Adrenal gland (tissue), 9 donors: ENCODE measurements at regions not wholly inside any gene's neighbourhood (a gene's known extent, or its start where the extent isn't known, plus 50 kb on each side); places are given as distances from the start of the nearest gene placed in this dataset.
A peak's percentile ranks its signal among the peaks of the same experiment; 100 is the strongest.

Experiments
- DNase-seq, 7 donors: peaks; one replicate each; pipeline ENCODE4 v3.0.0-alpha.2; 2019 to 2020
- H3K27ac ChIP-seq, 5 donors: fragments of 200-600 bp; sonication (generic) in 4 of 5; 1 replicate in 3 of 5; 2 replicates in 2 of 5; pipeline versions ENCODE4 v1.5.1 to v1.8.0; 2016 to 2020; ENCODE audit warnings: mild to moderate bottlenecking in 1 of 5
- H3K27me3 ChIP-seq: fragments of 200-600 bp; 2 replicates; pipeline ENCODE4 v1.8.0; 2021
- H3K36me3 ChIP-seq, 2 donors: fragments of 200-600 bp; replicated peaks in 1 of 2; 1 replicate in 1 of 2; 2 replicates in 1 of 2; pipeline versions ENCODE4 v1.5.1 to v1.8.0; 2018 to 2022
- H3K4me1 ChIP-seq, 2 donors: fragments of 200-600 bp; replicated peaks in 1 of 2; 1 replicate in 1 of 2; 2 replicates in 1 of 2; pipeline versions ENCODE4 v1.5.1 to v1.8.0; 2018 to 2021
- H3K4me3 ChIP-seq, 4 donors: fragments of 200-600 bp; sonication (generic) in 3 of 4; one replicate each; pipeline ENCODE4 v1.5.1; 2016 to 2018
- H3K9me3 ChIP-seq, 3 donors: fragments of 200-600 bp; sonication (generic) in 1 of 3; replicated peaks in 1 of 3; 1 replicate in 2 of 3; 2 replicates in 1 of 3; pipeline versions ENCODE4 v1.5.1 to v1.8.0; 2016 to 2021
- POLR2A ChIP-seq, 2 donors: fragments of 450-650 bp; IDR thresholded peaks; one replicate each; pipeline ENCODE4 v1.6.1; 2017; ENCODE audit warnings: antibody characterized with exemption in 2 of 2, mild to moderate bottlenecking in 2 of 2, moderate library complexity in 1 of 2
- WGBS, 4 donors: extraction: QIAGEN DNeasy Blood & Tissue Kit in 2 of 4; methylation state at CpG; one replicate each; pipeline versions ENCODE4 v1.1.5 to v1.1.7; 2013 to 2017; 5-methylcytosine and 5-hydroxymethylcytosine counted together
- intact Hi-C, 2 donors: fragments of 100-400 bp; cut with DNase I; formaldehyde crosslinking; loops; one replicate each; pipeline versions ENCODE4 v1.14.1 to v1.15.0; 2022 to 2023
- TF ChIP-seq, protein P1 (sequence below), 6 experiments: fragments of 450-650 bp in 4 of 6; fragments of 200-600 bp in 2 of 6; sonication (generic) in 1 of 6; IDR thresholded peaks; 1 replicate in 5 of 6; 2 replicates in 1 of 6; pipeline versions ENCODE4 v1.5.1 to v1.8.0; 2016 to 2021; ENCODE audit warnings: antibody characterized with exemption in 6 of 6, mild to moderate bottlenecking in 2 of 6, moderate library complexity in 1 of 6
- donor health status: healthy with polysubstance abuse.
- donor health status: Bipolar disorder and iron deficiency.
- donor health status: DM: yes; HTN: yes; CAD: no.
- donor health status: DM: no; HTN: no; CAD: no.
- donor health status: DM: no; HTN: no; CAD: no.

DNA sequence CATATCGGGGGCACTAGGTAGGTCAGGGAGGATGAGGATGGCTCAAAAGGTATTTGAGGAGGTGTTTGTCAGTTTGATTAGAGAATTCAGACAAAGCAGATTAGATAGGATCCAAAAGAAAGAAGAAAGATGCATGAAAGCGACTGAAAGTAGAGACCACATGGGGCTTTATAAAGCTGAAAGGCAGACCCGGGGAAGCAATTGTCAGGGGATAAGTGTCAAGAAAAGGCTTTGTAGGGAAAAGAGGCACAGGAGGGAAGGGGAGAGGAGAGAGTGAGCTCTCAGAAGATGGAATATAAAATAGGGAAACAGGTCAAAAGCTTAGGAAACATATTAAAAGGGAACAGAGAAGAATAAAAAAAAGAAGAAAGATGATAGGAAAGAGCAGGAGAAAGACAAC lies 308.2 kb upstream of the RORA start:
- Histone ChIP-seq H3K27ac (no peak overlapping the region), H3K36me3 (no peaks in the 10 kb centered on the region), H3K9me3 (no peaks in the 10 kb centered on the region), H3K4me1 (no peaks in the 10 kb centered on the region), H3K27me3 (peaks cover 4% of the 10 kb centered on the region), H3K4me3 (no peak overlapping the region)
- no peak for DNase-seq
- TF ChIP-seq POLR2A (IDR thresholded peaks at IDR 0.05): no peak
- TF ChIP-seq, protein P1, sequence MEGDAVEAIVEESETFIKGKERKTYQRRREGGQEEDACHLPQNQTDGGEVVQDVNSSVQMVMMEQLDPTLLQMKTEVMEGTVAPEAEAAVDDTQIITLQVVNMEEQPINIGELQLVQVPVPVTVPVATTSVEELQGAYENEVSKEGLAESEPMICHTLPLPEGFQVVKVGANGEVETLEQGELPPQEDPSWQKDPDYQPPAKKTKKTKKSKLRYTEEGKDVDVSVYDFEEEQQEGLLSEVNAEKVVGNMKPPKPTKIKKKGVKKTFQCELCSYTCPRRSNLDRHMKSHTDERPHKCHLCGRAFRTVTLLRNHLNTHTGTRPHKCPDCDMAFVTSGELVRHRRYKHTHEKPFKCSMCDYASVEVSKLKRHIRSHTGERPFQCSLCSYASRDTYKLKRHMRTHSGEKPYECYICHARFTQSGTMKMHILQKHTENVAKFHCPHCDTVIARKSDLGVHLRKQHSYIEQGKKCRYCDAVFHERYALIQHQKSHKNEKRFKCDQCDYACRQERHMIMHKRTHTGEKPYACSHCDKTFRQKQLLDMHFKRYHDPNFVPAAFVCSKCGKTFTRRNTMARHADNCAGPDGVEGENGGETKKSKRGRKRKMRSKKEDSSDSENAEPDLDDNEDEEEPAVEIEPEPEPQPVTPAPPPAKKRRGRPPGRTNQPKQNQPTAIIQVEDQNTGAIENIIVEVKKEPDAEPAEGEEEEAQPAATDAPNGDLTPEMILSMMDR (IDR thresholded peaks at IDR 0.05): no peak
- intact Hi-C loops: no loop called here
- 58 to 65% (median 65%) methylated on average over 2 to 3 of the region's 3 CpGs for WGBS, 4 donors

DNA sequence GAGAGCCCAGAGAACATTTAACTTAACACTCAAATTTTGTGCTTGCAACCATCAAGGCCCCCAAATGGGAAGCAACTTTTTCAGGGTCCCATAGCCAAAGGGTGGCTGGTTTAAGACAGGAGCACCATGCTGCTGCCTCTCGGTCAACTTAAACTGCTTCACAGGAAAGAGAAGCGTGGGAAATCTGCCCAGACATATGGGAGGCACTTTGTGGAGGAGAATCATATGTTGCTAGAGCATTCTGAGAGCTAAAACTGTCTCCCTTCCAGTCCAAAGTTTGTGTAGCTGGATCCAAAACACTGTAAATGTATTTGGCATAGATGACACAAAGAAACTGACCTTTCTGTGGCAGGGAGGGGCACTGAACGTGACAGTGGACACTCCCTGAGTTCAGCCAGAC lies 305.9 kb upstream of the RORA start:
- no peak for DNase-seq
- no peak overlapping the region for H3K27ac ChIP-seq
- WGBS, 4 donors: 53 to 71% (median 60%) methylated on average over 3 of the region's 3 CpGs
- no peaks in the 10 kb centered on the region for H3K36me3 ChIP-seq
- no peaks in the 10 kb centered on the region for H3K4me1 ChIP-seq
- peaks cover 4% of the 10 kb centered on the region for H3K27me3 ChIP-seq
- H3K4me3 ChIP-seq: no peak overlapping the region
- intact Hi-C loops: no loop called here
- TF ChIP-seq, protein P1 (IDR thresholded peaks at IDR 0.05): no peak
- no peak for TF ChIP-seq POLR2A (IDR thresholded peaks at IDR 0.05)
- no peaks in the 10 kb centered on the region for H3K9me3 ChIP-seq

GRCh38 chr15:61530769-61531168 lies 301.7 kb upstream of the RORA start:
- H3K9me3 ChIP-seq: no peaks in the 10 kb centered on the region
- H3K27ac ChIP-seq: no peak overlapping the region
- WGBS, 4 donors: 67 to 83% (median 72%) methylated on average over 2 of the region's 2 CpGs
- DNase-seq: no peak
- no peak for TF ChIP-seq POLR2A (IDR thresholded peaks at IDR 0.05)
- TF ChIP-seq, protein P1 (IDR thresholded peaks at IDR 0.05): peak in 1 of 6 experiments; percentile 8
- H3K4me3 ChIP-seq: no peak overlapping the region
- H3K27me3 ChIP-seq: no peaks in the 10 kb centered on the region
- intact Hi-C loops: no loop called here
- no peaks in the 10 kb centered on the region for H3K36me3 ChIP-seq
- H3K4me1 ChIP-seq: no peaks in the 10 kb centered on the region

GRCh38 chr15:61528581-61528910 lies 299.4 kb upstream of the RORA start:
- Histone ChIP-seq H3K36me3 (no peaks in the 10 kb centered on the region), H3K9me3 (no peaks in the 10 kb centered on the region), H3K4me3 (no peak overlapping the region), H3K27me3 (no peaks in the 10 kb centered on the region), H3K27ac (no peak overlapping the region), H3K4me1 (no peaks in the 10 kb centered on the region)
- intact Hi-C loops: no loop called here
- no peak for TF ChIP-seq POLR2A (IDR thresholded peaks at IDR 0.05)
- TF ChIP-seq, protein P1 (IDR thresholded peaks at IDR 0.05): no peak
- DNase-seq: no peak
- 18 to 40% (median 29%) methylated on average over 2 of the region's 2 CpGs for WGBS, 4 donors
